PC-3 (cell line): ENCODE measurements at regions not wholly inside any gene's neighbourhood (a gene's known extent, or its start where the extent isn't known, plus 50 kb on each side); places are given as distances from the start of the nearest gene placed in this dataset.

Experiments used
- ATAC-seq: fragments of 200-7000 bp; cut with Tn5 transposase; 2 replicates; pipeline ENCODE4 v1.9.1; 2020; ENCODE audit warnings: mild to moderate bottlenecking, moderate library complexity
- BruUV-seq: library from RNA; stranded (reverse); fragments of 400-500 nt; replicated peaks from 2 replicates; lab custom pipeline; 2021; lab: Mats Ljungman, UMichigan
- CTCF ChIA-PET: fragments of 300-600 bp; sonication (Branson Sonifier 250); formaldehyde crosslinking; loops from one replicate; lab custom pipeline; 2022; ENCODE audit warnings: antibody characterized with exemption; lab: Charles Lee
- POLR2A ChIA-PET: fragments of 300-600 bp; sonication (Branson Sonifier 250); formaldehyde crosslinking; loops from one replicate; lab custom pipeline; 2022; ENCODE audit warnings: antibody characterized with exemption; ENCODE audit not compliant: unreplicated experiment; lab: Charles Lee
- DNase-seq: peaks from one replicate; pipeline ENCODE4 v3.0.0-alpha.2; 2015
- H2AFZ ChIP-seq: fragments of 300-600 bp; sonication (generic); 2 replicates; pipeline ENCODE4 v1.6.0; 2016; ENCODE audit warnings: antibody characterized with exemption, low read length
- H3F3A ChIP-seq: fragments of 300-600 bp; sonication (generic); one replicate; pipeline ENCODE4 v1.6.0; 2017; ENCODE audit warnings: antibody characterized with exemption, low read length, control low read depth, mild to moderate bottlenecking; ENCODE audit not compliant: unreplicated experiment
- H3K27ac ChIP-seq: fragments of 300-600 bp; sonication (generic); 2 replicates; pipeline ENCODE4 v1.5.1; 2016; ENCODE audit warnings: mild to moderate bottlenecking, low read length
- H3K27me3 ChIP-seq: fragments of 300-600 bp; sonication (generic); 2 replicates; pipeline ENCODE4 v1.6.1; 2016; ENCODE audit warnings: low read length, mixed read lengths
- H3K36me3 ChIP-seq: fragments of 300-600 bp; sonication (generic); 2 replicates; pipeline ENCODE4 v1.6.1; 2016; ENCODE audit warnings: low read depth, mixed run types, low read length, mixed read lengths
- H3K4me1 ChIP-seq: fragments of 300-600 bp; sonication (generic); 2 replicates; pipeline ENCODE4 v1.5.1; 2016; ENCODE audit warnings: low read length; ENCODE audit not compliant: insufficient read depth
- H3K4me2 ChIP-seq: fragments of 300-600 bp; sonication (generic); 2 replicates; pipeline ENCODE4 v1.6.0; 2016; ENCODE audit warnings: low read length
- H3K4me3 ChIP-seq: fragments of 300-600 bp; sonication (generic); 2 replicates; pipeline ENCODE4 v1.5.1; 2016; ENCODE audit warnings: mild to moderate bottlenecking, low read length, mixed read lengths
- H3K79me2 ChIP-seq: fragments of 300-600 bp; sonication (generic); 2 replicates; pipeline ENCODE4 v1.6.1; 2017; ENCODE audit warnings: low read length, mixed read lengths
- H3K9ac ChIP-seq: fragments of 300-600 bp; sonication (generic); 2 replicates; pipeline ENCODE4 v1.6.0; 2016; ENCODE audit warnings: mild to moderate bottlenecking, low read length
- H3K9me2 ChIP-seq: fragments of 300-600 bp; sonication (generic); replicated peaks from 2 replicates; pipeline ENCODE4 v1.6.1; 2016; ENCODE audit warnings: mixed run types, low read length, mixed read lengths
- H3K9me3 ChIP-seq: fragments of 300-600 bp; sonication (generic); 2 replicates; pipeline ENCODE4 v1.6.1; 2016; ENCODE audit warnings: low read length, mixed read lengths
- H4K20me1 ChIP-seq: fragments of 300-600 bp; sonication (generic); 2 replicates; pipeline ENCODE4 v1.6.1; 2016; ENCODE audit warnings: low read length, mixed read lengths
- EZH2 ChIP-seq: fragments of 300-600 bp; sonication (generic); IDR thresholded peaks from one replicate; pipeline ENCODE4 v1.6.1; 2017; ENCODE audit warnings: antibody characterized with exemption, mild to moderate bottlenecking, low read length; ENCODE audit not compliant: unreplicated experiment
- EZH2phosphoT487 ChIP-seq: fragments of 300-600 bp; sonication (generic); IDR thresholded peaks from 2 replicates; pipeline ENCODE4 v1.6.1; 2018; ENCODE audit warnings: mild to moderate bottlenecking, antibody characterized with exemption, low read length, borderline replicate concordance
- intact Hi-C: fragments of 100-400 bp; cut with micrococcal nuclease; formaldehyde crosslinking; loops from 2 replicates; pipeline ENCODE4 v1.9.0; 2023
- TF ChIP-seq, protein P1 (sequence below): fragments of 300-600 bp; sonication (generic); conservative IDR thresholded peaks from 2 replicates; pipeline ENCODE4 v1.5.1; 2017; ENCODE audit warnings: antibody characterized with exemption, low read depth, mild to moderate bottlenecking, low read length

- no peak overlapping the region for H3K27ac ChIP-seq
- no TSS peak for BruUV-seq
- no peak overlapping the region for H2AFZ ChIP-seq
- peaks cover 38% of the 10 kb centered on the region for H3K27me3 ChIP-seq
- no peaks in the 10 kb centered on the region for H3K79me2 ChIP-seq
- no peak overlapping the region for H3K4me2 ChIP-seq
- no peak for TF ChIP-seq EZH2
- TF ChIP-seq EZH2phosphoT487: no peak
- TF ChIP-seq, protein P1, sequence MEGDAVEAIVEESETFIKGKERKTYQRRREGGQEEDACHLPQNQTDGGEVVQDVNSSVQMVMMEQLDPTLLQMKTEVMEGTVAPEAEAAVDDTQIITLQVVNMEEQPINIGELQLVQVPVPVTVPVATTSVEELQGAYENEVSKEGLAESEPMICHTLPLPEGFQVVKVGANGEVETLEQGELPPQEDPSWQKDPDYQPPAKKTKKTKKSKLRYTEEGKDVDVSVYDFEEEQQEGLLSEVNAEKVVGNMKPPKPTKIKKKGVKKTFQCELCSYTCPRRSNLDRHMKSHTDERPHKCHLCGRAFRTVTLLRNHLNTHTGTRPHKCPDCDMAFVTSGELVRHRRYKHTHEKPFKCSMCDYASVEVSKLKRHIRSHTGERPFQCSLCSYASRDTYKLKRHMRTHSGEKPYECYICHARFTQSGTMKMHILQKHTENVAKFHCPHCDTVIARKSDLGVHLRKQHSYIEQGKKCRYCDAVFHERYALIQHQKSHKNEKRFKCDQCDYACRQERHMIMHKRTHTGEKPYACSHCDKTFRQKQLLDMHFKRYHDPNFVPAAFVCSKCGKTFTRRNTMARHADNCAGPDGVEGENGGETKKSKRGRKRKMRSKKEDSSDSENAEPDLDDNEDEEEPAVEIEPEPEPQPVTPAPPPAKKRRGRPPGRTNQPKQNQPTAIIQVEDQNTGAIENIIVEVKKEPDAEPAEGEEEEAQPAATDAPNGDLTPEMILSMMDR: no peak
- H3K9ac ChIP-seq: no peak overlapping the region
- no peaks in the 10 kb centered on the region for H3K36me3 ChIP-seq
- no peak for ATAC-seq
- intact Hi-C loops: no loop called here
- DNase-seq: no peak
- no peaks in the 10 kb centered on the region for H3K9me2 ChIP-seq
- no peak overlapping the region for H3K4me3 ChIP-seq
- H3K9me3 ChIP-seq: no peaks in the 10 kb centered on the region
- no peaks in the 10 kb centered on the region for H3K4me1 ChIP-seq
- H4K20me1 ChIP-seq: no peaks in the 10 kb centered on the region
- H3F3A ChIP-seq: no peaks in the 10 kb centered on the region
- ChIA-PET CTCF (no interaction called here), POLR2A (no interaction called here)
These were observed 297.2 kb downstream of the NDUFA10 start for GRCh38 chr2:239727776-239728600.

DNA sequence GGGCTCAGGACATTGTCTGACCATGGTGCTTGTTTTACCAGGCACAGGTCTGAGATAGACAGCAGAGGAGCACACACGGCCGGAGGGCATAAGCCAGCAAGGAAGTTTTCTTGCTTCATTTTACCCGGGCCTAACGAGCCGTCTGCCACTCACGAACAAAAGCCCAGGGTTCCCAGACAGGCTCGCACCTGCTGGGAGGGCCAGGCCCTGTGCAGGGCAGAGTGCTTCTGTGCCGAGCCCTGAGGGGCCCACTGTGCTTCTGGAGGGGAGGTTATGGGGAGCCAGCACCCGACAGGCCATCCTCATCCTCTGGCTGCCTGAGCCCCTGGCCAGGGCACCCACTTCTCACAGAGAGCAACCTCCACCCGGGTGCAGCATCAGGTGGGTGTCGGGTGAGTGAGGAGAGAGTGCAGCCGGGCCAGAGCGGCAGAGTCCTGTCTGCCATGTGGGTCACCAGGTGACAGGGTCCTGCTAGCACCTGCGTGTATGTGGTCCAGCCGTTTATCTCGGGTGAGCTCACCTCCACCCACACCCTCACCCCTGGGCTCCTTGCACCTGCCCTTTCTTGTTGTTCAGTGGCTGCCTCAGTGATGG lies 297.9 kb downstream of the NDUFA10 start:
- no peaks in the 10 kb centered on the region for H4K20me1 ChIP-seq
- H3K4me2 ChIP-seq: no peak overlapping the region
- no peaks in the 10 kb centered on the region for H3K79me2 ChIP-seq
- no peak for ATAC-seq
- no peak for DNase-seq
- peaks cover 38% of the 10 kb centered on the region for H3K27me3 ChIP-seq
- no peaks in the 10 kb centered on the region for H3K4me1 ChIP-seq
- H3K36me3 ChIP-seq: no peaks in the 10 kb centered on the region
- POLR2A ChIA-PET: no interaction called here
- H3K9me2 ChIP-seq: no peaks in the 10 kb centered on the region
- intact Hi-C loops: no loop called here
- no TSS peak for BruUV-seq
- H3F3A ChIP-seq: no peaks in the 10 kb centered on the region
- H3K9ac ChIP-seq: no peak overlapping the region
- no peak for TF ChIP-seq EZH2phosphoT487
- no peak for TF ChIP-seq EZH2
- TF ChIP-seq, protein P1: no peak
- no peak overlapping the region for H3K27ac ChIP-seq
- no peaks in the 10 kb centered on the region for H3K9me3 ChIP-seq
- H3K4me3 ChIP-seq: no peak overlapping the region
- no peak overlapping the region for H2AFZ ChIP-seq
- CTCF ChIA-PET: no interaction called here
